WTC11 (cell line): ENCODE measurements at regions not wholly inside any gene's neighbourhood (a gene's known extent, or its start where the extent isn't known, plus 50 kb on each side); places are given as distances from the start of the nearest gene placed in this dataset.

ENCODE experiments used
- ATAC-seq: fragments of 200-7000 bp; cut with Tn5 transposase; 2 replicates; pipeline ENCODE4 v1.10.0; 2021; ENCODE audit warnings: mild to moderate bottlenecking, moderate library complexity
- CTCF ChIA-PET: fragments of 300-600 bp; sonication (Branson Sonifier 250); formaldehyde crosslinking; loops from one replicate; lab custom pipeline; 2021; ENCODE audit warnings: antibody characterized with exemption; lab: Charles Lee
- POLR2A ChIA-PET: fragments of 350-600 bp; sonication (Branson Sonifier 250); formaldehyde crosslinking; loops from one replicate; lab custom pipeline; 2021; ENCODE audit warnings: antibody characterized with exemption; lab: Charles Lee
- DNase-seq: peaks from one replicate; pipeline ENCODE4 v3.0.0; 2021; ENCODE audit warnings: low spot score
- H3K27ac Mint-ChIP-seq: 2 replicates; pipeline ENCODE4 v1.8.0; 2021; ENCODE audit warnings: mixed read lengths
- H3K27me3 Mint-ChIP-seq: 2 replicates; pipeline ENCODE4 v1.8.0; 2021; ENCODE audit warnings: low read depth, mild to moderate bottlenecking, moderate library complexity, mixed read lengths
- H3K36me3 Mint-ChIP-seq: 2 replicates; pipeline ENCODE4 v1.8.0; 2021; ENCODE audit warnings: mixed read lengths
- H3K4me1 Mint-ChIP-seq: 2 replicates; pipeline ENCODE4 v1.8.0; 2022; ENCODE audit warnings: mixed read lengths
- H3K4me3 Mint-ChIP-seq: 2 replicates; pipeline ENCODE4 v1.8.0; 2021; ENCODE audit warnings: mild to moderate bottlenecking, moderate library complexity, mixed read lengths
- H3K9me3 Mint-ChIP-seq: 2 replicates; pipeline ENCODE4 v1.8.0; 2021; ENCODE audit warnings: mixed read lengths
- AR ChIP-seq: fragments of 250-450 bp; sonication (Bioruptor Pico); IDR thresholded peaks from 2 replicates; pipeline ENCODE4 v1.9.0; 2021; ENCODE audit warnings: mild to moderate bottlenecking
- ESRRA ChIP-seq: sonication (generic); formaldehyde crosslinking; IDR thresholded peaks from 2 replicates; pipeline ENCODE4 v1.8.1; 2022; ENCODE audit warnings: mild to moderate bottlenecking, missing genetic modification reagents, borderline replicate concordance
- FOXK1 ChIP-seq: sonication (generic); formaldehyde crosslinking; IDR thresholded peaks from 2 replicates; pipeline ENCODE4 v1.8.0; 2022; ENCODE audit warnings: mild to moderate bottlenecking, moderate library complexity, missing genetic modification reagents
- HMGA2 ChIP-seq: fragments of 250-450 bp; sonication (Bioruptor Pico); IDR thresholded peaks from 2 replicates; pipeline ENCODE4 v1.4.0; 2021; ENCODE audit warnings: mild to moderate bottlenecking, moderate library complexity
- JUN ChIP-seq: sonication (generic); formaldehyde crosslinking; IDR thresholded peaks from 2 replicates; pipeline ENCODE4 v1.8.0; 2023; ENCODE audit warnings: mild to moderate bottlenecking, missing genetic modification reagents
- MXD4 ChIP-seq: fragments of 250-450 bp; sonication (Bioruptor Pico); IDR thresholded peaks from 2 replicates; pipeline ENCODE4 v1.8.0; 2021; ENCODE audit warnings: mild to moderate bottlenecking, moderate library complexity, borderline replicate concordance
- NFE2L1 ChIP-seq: sonication (generic); formaldehyde crosslinking; IDR thresholded peaks from 2 replicates; pipeline ENCODE4 v1.8.1; 2023; ENCODE audit warnings: missing genetic modification reagents
- ZNF232 ChIP-seq: sonication (generic); formaldehyde crosslinking; IDR thresholded peaks from 2 replicates; pipeline ENCODE4 v1.8.0; 2022; ENCODE audit warnings: mild to moderate bottlenecking, missing genetic modification reagents
- ZNF317 ChIP-seq: sonication (generic); formaldehyde crosslinking; IDR thresholded peaks from 2 replicates; pipeline ENCODE4 v1.8.1; 2023; ENCODE audit warnings: low read depth, mild to moderate bottlenecking, moderate library complexity, missing genetic modification reagents, borderline replicate concordance
- ZNF396 ChIP-seq: fragments of 250-450 bp; sonication (Bioruptor Pico); IDR thresholded peaks from 2 replicates; pipeline ENCODE4 v1.8.0; 2021; ENCODE audit warnings: mild to moderate bottlenecking, moderate library complexity, borderline replicate concordance
- ZSCAN18 ChIP-seq: fragments of 250-450 bp; sonication (Bioruptor Pico); IDR thresholded peaks from 2 replicates; pipeline ENCODE4 v2.1.2; 2022; ENCODE audit warnings: mild to moderate bottlenecking, moderate library complexity
- TF ChIP-seq, protein P1 (sequence below): sonication (generic); formaldehyde crosslinking; IDR thresholded peaks from 2 replicates; pipeline ENCODE4 v1.8.1; 2023; ENCODE audit warnings: mild to moderate bottlenecking, missing genetic modification reagents, moderate library complexity
- TF ChIP-seq, protein P2 (sequence below): sonication (generic); formaldehyde crosslinking; IDR thresholded peaks from 2 replicates; pipeline ENCODE4 v1.8.0; 2022; ENCODE audit warnings: missing genetic modification reagents
- TF ChIP-seq, protein P3 (sequence below): sonication (generic); formaldehyde crosslinking; IDR thresholded peaks from 2 replicates; pipeline ENCODE4 v1.8.0; 2023; ENCODE audit warnings: missing genetic modification reagents, mild to moderate bottlenecking, borderline replicate concordance

DNA sequence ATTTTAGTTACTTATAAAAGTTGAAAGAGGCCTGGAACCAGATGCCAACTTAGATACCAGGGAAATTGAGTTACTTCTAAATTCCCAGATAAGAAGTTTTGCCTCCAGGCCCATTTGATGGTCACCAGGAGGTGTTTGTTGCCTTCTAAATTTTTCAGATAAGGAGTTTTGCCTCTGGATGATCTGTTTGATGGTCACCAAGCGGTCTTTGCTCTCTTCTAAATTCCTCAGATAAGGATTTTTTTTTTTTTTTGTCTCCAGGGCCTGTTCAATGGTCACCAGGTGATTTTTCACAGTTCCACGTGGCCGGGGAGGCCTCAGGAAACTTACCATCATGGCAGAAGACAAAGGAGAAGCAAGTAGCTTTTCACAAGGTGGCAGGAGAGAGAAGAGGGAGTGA is 66.5 kb downstream of the FAM9B start:
- ChIA-PET POLR2A (no interaction called here), CTCF (no interaction called here)
- Mint-ChIP-seq H3K27me3 (peaks cover 2% of the 10 kb centered on the region; the same call in 1 of the 2 replicates), H3K4me1 (peaks cover 9% of the 10 kb centered on the region), H3K4me3 (no peak overlapping the region), H3K36me3 (peaks cover 18% of the 10 kb centered on the region), H3K9me3 (peaks cover 26% of the 10 kb centered on the region), H3K27ac (no peak overlapping the region)
- ATAC-seq: no peak
- no peak for DNase-seq
- no peak for TF ChIP-seq ZNF317 (CRISPR knock-in tag)
- TF ChIP-seq ZSCAN18 (CRISPR knock-in tag): no peak
- no peak for TF ChIP-seq ESRRA
- TF ChIP-seq ZNF396 (CRISPR knock-in tag): no peak
- no peak for TF ChIP-seq HMGA2 (CRISPR knock-in tag)
- no peak for TF ChIP-seq AR
- TF ChIP-seq, protein P1, sequence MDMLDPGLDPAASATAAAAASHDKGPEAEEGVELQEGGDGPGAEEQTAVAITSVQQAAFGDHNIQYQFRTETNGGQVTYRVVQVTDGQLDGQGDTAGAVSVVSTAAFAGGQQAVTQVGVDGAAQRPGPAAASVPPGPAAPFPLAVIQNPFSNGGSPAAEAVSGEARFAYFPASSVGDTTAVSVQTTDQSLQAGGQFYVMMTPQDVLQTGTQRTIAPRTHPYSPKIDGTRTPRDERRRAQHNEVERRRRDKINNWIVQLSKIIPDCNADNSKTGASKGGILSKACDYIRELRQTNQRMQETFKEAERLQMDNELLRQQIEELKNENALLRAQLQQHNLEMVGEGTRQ (CRISPR knock-in tag): no peak
- TF ChIP-seq, protein P2, sequence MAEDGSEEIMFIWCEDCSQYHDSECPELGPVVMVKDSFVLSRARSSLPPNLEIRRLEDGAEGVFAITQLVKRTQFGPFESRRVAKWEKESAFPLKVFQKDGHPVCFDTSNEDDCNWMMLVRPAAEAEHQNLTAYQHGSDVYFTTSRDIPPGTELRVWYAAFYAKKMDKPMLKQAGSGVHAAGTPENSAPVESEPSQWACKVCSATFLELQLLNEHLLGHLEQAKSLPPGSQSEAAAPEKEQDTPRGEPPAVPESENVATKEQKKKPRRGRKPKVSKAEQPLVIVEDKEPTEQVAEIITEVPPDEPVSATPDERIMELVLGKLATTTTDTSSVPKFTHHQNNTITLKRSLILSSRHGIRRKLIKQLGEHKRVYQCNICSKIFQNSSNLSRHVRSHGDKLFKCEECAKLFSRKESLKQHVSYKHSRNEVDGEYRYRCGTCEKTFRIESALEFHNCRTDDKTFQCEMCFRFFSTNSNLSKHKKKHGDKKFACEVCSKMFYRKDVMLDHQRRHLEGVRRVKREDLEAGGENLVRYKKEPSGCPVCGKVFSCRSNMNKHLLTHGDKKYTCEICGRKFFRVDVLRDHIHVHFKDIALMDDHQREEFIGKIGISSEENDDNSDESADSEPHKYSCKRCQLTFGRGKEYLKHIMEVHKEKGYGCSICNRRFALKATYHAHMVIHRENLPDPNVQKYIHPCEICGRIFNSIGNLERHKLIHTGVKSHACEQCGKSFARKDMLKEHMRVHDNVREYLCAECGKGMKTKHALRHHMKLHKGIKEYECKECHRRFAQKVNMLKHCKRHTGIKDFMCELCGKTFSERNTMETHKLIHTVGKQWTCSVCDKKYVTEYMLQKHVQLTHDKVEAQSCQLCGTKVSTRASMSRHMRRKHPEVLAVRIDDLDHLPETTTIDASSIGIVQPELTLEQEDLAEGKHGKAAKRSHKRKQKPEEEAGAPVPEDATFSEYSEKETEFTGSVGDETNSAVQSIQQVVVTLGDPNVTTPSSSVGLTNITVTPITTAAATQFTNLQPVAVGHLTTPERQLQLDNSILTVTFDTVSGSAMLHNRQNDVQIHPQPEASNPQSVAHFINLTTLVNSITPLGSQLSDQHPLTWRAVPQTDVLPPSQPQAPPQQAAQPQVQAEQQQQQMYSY: no peak
- TF ChIP-seq MXD4 (CRISPR knock-in tag): no peak
- TF ChIP-seq ZNF232 (CRISPR knock-in tag): no peak
- TF ChIP-seq JUN (CRISPR knock-in tag): no peak

DNA sequence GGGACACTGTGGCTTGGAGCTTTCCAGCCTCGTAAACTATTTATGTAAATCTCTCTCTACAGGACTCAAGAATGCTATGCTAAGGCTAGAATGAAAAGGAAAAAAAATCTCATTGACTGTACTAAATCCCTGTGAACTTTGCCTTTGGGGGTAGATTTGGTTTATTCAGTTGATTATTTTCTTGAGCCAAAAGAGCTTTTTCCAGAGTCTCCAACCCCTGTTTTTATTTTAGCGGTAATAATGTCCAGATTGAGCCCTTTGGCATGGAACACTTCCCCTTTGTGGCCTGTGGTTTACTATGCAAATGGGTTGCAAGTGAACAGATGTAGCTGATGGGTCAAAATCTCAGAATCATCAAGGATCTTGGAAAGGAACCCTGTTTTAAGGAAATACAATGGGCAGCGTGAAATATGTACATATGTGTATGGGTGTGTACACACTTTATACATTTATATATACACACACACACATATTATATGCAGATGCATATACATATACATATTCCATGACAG is 72.9 kb downstream of the FAM9B start:
- POLR2A ChIA-PET: no interaction called here
- DNase-seq: no peak

More for the DNA sequence above, 72.9 kb downstream of the FAM9B start:
- peak; percentile 80 for ATAC-seq
- CTCF ChIA-PET: no interaction called here
- TF ChIP-seq, protein P3, sequence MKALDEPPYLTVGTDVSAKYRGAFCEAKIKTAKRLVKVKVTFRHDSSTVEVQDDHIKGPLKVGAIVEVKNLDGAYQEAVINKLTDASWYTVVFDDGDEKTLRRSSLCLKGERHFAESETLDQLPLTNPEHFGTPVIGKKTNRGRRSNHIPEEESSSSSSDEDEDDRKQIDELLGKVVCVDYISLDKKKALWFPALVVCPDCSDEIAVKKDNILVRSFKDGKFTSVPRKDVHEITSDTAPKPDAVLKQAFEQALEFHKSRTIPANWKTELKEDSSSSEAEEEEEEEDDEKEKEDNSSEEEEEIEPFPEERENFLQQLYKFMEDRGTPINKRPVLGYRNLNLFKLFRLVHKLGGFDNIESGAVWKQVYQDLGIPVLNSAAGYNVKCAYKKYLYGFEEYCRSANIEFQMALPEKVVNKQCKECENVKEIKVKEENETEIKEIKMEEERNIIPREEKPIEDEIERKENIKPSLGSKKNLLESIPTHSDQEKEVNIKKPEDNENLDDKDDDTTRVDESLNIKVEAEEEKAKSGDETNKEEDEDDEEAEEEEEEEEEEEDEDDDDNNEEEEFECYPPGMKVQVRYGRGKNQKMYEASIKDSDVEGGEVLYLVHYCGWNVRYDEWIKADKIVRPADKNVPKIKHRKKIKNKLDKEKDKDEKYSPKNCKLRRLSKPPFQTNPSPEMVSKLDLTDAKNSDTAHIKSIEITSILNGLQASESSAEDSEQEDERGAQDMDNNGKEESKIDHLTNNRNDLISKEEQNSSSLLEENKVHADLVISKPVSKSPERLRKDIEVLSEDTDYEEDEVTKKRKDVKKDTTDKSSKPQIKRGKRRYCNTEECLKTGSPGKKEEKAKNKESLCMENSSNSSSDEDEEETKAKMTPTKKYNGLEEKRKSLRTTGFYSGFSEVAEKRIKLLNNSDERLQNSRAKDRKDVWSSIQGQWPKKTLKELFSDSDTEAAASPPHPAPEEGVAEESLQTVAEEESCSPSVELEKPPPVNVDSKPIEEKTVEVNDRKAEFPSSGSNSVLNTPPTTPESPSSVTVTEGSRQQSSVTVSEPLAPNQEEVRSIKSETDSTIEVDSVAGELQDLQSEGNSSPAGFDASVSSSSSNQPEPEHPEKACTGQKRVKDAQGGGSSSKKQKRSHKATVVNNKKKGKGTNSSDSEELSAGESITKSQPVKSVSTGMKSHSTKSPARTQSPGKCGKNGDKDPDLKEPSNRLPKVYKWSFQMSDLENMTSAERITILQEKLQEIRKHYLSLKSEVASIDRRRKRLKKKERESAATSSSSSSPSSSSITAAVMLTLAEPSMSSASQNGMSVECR: no peak
- TF ChIP-seq NFE2L1 (CRISPR knock-in tag) (no peak), FOXK1 (CRISPR knock-in tag) (no peak)
- peaks cover 7% of the 10 kb centered on the region for H3K27me3 Mint-ChIP-seq
- H3K4me1 Mint-ChIP-seq: peaks cover 31% of the 10 kb centered on the region
- H3K4me3 Mint-ChIP-seq: no peak overlapping the region
- H3K36me3 Mint-ChIP-seq: peaks cover 18% of the 10 kb centered on the region
- peak overlapping the region; percentile 26 for H3K27ac Mint-ChIP-seq
- peaks cover 25% of the 10 kb centered on the region for H3K9me3 Mint-ChIP-seq
